WERI-Rb-1 (cell line): ENCODE measurements at regions not wholly inside any gene's neighbourhood (a gene's known extent, or its start where the extent isn't known, plus 50 kb on each side); places are given as distances from the start of the nearest gene placed in this dataset.

Experiments
- DNase-seq: peaks from one replicate; pipeline ENCODE4 v3.0.0-alpha.2; 2020
- H3K27ac ChIP-seq: fragments of 250-450 bp; sonication (Bioruptor Pico); 2 replicates; pipeline ENCODE4 v1.5.1; 2020; ENCODE audit warnings: mild to moderate bottlenecking, moderate library complexity
- H3K27me3 ChIP-seq: fragments of 250-450 bp; sonication (Bioruptor Pico); 2 replicates; pipeline ENCODE4 v1.5.1; 2021; ENCODE audit warnings: mild to moderate bottlenecking, low read depth, moderate library complexity; ENCODE audit not compliant: insufficient read depth, severe bottlenecking
- H3K36me3 ChIP-seq: fragments of 250-450 bp; sonication (Bioruptor Pico); 2 replicates; pipeline ENCODE4 v1.5.1; 2020; ENCODE audit warnings: mild to moderate bottlenecking, moderate library complexity
- H3K4me3 ChIP-seq: 2 replicates; pipeline ENCODE4 v1.5.1; 2011; ENCODE audit warnings: low read depth, mild to moderate bottlenecking, control low read depth, low read length
- H3K9me3 ChIP-seq: fragments of 250-450 bp; sonication (Bioruptor Pico); 2 replicates; pipeline ENCODE4 v1.5.1; 2021; ENCODE audit warnings: mild to moderate bottlenecking, moderate library complexity; ENCODE audit not compliant: severe bottlenecking
- CTCF ChIP-seq: IDR thresholded peaks from 2 replicates; pipeline ENCODE4 v1.5.1; 2011; ENCODE audit warnings: low read depth, mild to moderate bottlenecking, control low read depth, inconsistent platforms, low read length

GRCh38 chr3:74343391-74343790, 271.1 kb downstream of the CNTN3 start:
- DNase-seq, result no peak
- no peaks in the 10 kb centered on the region for H3K9me3 ChIP-seq
- H3K36me3 ChIP-seq, result no peaks in the 10 kb centered on the region
- TF ChIP-seq CTCF, result no peak
- no peaks in the 10 kb centered on the region for H3K27me3 ChIP-seq
- no peak overlapping the region for H3K27ac ChIP-seq
- no peak overlapping the region for H3K4me3 ChIP-seq

- TF ChIP-seq CTCF, result no peak
- Histone ChIP-seq H3K4me3 (no peak overlapping the region), H3K36me3 (no peaks in the 10 kb centered on the region), H3K27me3 (no peaks in the 10 kb centered on the region), H3K27ac (no peak overlapping the region), H3K9me3 (no peaks in the 10 kb centered on the region)
- DNase-seq, result no peak
Measured at GRCh38 chr3:74338998-74339397, 275.5 kb downstream of the CNTN3 start.

- H3K9me3 ChIP-seq, result peaks cover 3% of the 10 kb centered on the region
- no peak for DNase-seq
- no peak overlapping the region for H3K27ac ChIP-seq
- H3K4me3 ChIP-seq, result no peak overlapping the region
- no peak for TF ChIP-seq CTCF
- H3K27me3 ChIP-seq, result no peaks in the 10 kb centered on the region
- H3K36me3 ChIP-seq, result no peaks in the 10 kb centered on the region
Measured at GRCh38 chr3:74332165-74332564, 282.3 kb downstream of the CNTN3 start.

GRCh38 chr3:74331711-74332110, 282.7 kb downstream of the CNTN3 start:
- peaks cover 3% of the 10 kb centered on the region for H3K9me3 ChIP-seq
- H3K4me3 ChIP-seq, result no peak overlapping the region
- no peaks in the 10 kb centered on the region for H3K27me3 ChIP-seq
- no peak overlapping the region for H3K27ac ChIP-seq
- TF ChIP-seq CTCF, result no peak
- no peaks in the 10 kb centered on the region for H3K36me3 ChIP-seq
- DNase-seq, result no peak

- Histone ChIP-seq H3K36me3 (no peaks in the 10 kb centered on the region), H3K27ac (no peak overlapping the region), H3K9me3 (peaks cover 3% of the 10 kb centered on the region), H3K4me3 (no peak overlapping the region), H3K27me3 (no peaks in the 10 kb centered on the region)
- DNase-seq, result no peak
- no peak for TF ChIP-seq CTCF
Measured at GRCh38 chr3:74329096-74329495, 285.4 kb downstream of the CNTN3 start.

- Histone ChIP-seq H3K27me3 (no peaks in the 10 kb centered on the region), H3K27ac (no peak overlapping the region), H3K9me3 (peaks cover 3% of the 10 kb centered on the region), H3K4me3 (no peak overlapping the region), H3K36me3 (no peaks in the 10 kb centered on the region)
- no peak for DNase-seq
- TF ChIP-seq CTCF, result no peak
Measured at GRCh38 chr3:74328435-74328834, 286.0 kb downstream of the CNTN3 start.
